Medulla oblongata (tissue), 1 donor: ENCODE measurements at regions not wholly inside any gene's neighbourhood (a gene's known extent, or its start where the extent isn't known, plus 50 kb on each side); places are given as distances from the start of the nearest gene placed in this dataset.
"Not testable (repeated sequence)": the region's sequence is repeated elsewhere in the genome, so short reads cannot be mapped to it uniquely, and the experiment has no call there.

Source experiments
- DNase-seq: peaks from one replicate; pipeline ENCODE4 v3.0.0-alpha.2; 2015; ENCODE audit errors: extremely low spot score

DNA sequence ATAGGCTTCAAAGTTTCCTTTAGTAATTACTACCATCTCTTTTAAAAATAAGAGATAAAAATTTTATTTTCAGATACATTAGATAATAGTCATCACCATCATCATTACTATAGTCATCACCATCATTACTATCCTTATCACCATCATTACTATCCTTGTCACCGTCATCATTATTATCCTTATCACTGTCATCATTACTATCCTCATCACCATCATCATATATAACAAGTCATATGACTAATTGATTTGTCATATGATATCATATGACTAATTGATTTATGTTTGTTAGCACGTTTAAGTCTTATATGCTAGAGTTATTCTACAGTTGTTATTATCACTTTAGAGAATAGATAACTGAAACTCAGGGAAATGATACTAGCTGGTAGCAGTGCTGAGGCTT lies 382.1 kb upstream of the CDH18 start:
- no peak for DNase-seq

DNA sequence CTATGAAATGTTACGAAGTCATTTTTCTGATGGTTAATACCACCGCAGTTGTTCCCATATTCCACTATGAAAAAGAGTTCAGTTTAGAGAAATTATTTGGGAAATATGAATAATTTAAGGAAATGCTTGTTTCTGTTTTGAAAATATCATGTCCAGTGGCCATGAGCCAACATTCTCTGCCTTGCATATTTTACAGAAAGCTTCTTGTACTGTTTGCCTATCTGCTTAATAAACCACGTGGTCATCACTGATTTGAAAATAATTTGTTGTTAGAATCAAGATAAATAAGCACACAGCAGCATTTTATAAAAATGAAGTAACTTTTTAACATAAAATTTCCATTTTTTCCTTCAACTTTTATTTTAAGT lies 381.5 kb upstream of the CDH18 start:
- DNase-seq: no peak

DNA sequence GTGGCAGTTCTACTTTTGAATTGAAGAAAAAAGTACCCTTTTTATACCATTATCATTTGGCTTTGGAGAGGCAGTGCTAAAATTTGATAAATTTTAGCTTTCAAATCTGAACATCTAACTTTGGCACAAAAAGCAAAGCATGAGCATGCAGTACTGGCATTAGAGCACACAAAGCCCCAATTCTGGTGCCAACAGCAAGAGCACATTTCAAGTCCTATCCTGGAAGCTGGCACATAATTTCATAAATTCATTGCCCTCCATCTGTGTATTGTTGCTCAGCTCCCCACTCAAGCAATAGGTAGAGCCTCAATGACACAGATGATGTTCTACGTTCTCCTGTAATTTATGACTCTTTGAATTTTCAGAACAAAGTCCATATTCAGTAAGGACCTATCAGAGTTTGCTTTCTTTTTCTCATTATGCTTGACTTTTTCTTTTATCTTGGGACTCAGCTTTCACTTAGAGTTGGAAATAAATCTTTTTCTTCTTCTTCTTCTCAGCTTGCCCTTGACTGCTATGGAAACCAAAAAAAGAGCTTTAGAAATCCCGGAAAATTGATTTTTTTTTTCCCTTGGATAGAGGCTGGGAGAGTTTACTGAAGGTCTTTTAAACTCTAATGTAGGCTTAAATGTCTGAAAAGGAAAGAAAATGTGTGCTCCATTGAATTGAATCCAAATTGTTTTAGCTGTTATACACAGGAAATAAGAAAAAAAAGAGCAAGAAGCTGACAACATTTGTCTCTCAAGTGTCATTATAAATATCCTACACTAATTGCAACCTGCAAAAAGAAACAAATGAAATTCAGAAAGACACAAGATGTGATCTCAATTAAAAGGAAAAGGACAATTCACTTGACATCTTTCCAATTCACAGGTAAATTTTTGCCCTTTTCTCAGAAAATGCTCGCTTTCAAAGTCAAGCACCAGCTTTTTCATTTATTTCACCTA lies 380.8 kb upstream of the CDH18 start:
- peak; percentile 43 for DNase-seq

DNA sequence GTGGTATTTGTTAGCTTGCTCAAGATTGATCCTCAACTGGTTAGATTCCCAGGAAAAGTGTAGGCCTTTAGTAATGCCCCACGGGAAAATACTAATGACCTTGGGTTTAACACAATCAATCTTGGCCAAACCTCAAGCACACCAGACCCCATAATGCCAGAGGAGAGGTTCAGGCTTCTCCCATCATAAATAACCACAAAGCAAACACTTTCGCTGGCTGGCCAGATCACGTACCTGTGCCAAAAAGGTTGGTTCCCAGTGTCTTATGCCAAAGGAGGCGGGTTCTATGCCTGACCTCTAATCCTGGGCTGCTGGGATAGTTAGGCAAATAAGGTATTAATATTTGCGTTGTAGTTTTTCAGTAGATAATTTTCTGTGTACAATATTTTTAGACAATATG lies 379.2 kb upstream of the CDH18 start:
- DNase-seq: no peak

DNA sequence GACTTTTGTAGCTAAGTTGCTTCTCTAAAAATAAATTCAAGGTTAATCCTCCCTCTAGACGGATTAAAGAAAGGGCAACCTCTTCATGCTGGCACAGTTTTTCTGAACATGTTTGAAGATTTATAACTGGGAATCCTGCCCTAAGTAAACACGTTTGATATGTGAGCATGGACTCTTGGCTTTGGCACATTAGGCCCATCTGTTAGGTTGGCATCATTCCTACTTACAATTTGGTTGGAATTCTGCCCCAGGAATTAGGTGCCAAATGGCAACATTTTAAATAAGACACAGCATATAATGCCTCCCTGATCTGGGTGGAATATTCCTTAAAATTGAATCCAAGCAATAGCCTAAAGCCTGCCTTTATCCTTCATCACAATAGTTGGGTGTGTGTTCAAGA lies 372.3 kb upstream of the CDH18 start:
- no peak for DNase-seq

DNA sequence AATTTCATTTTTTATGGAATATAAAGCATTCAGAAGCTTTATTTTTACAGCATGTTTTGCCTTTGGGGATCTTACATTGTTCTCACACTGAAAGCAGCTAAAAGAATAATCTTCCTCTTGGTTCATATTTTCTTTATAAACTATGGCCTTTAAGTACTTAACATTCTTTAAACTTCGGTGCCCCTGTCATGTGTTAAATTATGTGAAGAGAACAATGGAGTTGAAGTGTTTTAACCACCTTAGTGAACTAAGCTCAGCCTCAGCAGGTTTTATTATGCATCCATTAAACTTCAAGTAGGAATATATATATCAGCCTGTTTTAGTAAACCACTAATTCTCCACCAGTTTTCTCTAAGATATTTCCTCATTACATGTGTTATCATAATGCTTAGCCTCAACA lies 371.4 kb upstream of the CDH18 start:
- no peak for DNase-seq

DNA sequence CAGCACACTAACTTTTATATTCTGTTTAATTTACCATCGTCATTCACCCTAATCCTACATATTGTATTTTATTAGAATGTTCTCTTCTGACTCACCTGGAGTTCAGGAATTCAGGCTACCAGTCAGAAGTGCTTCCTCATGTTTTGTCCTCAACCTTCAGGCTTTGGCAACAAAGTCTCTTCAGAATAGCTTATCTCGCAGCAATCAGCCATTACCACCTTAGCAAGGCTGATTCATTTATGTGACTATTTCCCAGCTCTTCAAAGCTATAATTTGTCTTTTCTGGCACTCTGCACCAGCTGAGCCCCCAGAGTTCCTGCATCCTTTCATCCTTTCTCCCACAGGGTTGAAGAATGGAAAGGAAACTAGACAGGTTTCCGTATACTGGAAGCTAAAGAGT lies 365.5 kb upstream of the CDH18 start:
- no peak for DNase-seq

DNA sequence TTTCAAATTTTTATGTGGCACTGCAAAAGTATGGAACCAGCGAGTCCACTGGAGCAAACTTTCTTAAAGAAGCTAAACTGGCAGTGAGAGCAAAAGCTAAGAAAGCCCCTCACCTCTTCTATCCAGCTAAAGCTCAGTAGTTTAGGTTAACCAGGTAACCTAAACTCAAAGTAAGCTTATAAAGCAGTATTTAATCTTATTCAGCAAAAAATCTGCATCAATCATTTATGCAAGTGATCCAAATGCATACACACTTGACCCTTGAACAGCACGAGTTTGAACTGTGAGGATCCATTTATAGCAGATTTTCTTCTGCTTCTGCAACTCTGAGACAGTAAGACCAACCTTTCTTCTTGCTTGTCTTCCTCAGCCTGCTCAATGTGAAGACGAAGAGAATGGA lies 363.8 kb upstream of the CDH18 start:
- DNase-seq: no peak

DNA sequence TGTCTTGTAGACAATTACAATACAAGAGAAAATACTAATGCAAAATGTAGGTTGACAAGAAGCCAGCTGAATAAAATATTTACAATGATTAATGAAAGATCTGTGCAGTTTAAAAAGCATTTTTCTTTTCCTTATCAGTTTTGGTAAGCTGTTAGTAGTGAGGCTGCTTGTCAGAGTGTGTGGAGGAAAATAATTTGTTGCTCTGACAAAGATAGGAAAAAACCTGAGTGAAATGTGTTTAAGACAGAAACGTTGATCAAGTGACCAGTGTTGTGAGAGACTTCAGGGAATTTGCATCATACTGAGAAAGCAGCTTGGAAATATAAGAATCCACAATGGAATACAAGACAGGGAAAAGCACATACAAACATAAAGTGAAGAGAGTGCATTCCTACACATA lies 360.3 kb upstream of the CDH18 start:
- DNase-seq: no peak

DNA sequence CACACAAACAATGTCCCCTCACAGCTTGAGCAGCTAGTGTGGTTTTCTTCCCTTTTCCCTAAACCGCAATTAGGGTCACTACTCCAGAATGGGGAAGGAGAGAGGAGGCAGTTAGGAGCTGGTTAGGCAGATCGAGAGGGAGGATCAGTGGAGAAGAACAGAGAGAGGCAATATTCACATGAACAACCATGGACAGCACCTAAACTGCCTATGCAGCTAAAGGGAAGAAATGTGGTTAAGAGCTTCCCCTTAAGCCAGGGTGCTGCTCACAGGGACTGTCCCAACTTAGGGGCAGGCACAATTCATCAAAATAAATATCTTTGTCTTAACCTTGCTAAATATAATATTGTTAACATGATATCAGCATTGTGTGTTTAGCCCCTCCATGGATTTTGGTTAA lies 359.3 kb upstream of the CDH18 start:
- no peak for DNase-seq

DNA sequence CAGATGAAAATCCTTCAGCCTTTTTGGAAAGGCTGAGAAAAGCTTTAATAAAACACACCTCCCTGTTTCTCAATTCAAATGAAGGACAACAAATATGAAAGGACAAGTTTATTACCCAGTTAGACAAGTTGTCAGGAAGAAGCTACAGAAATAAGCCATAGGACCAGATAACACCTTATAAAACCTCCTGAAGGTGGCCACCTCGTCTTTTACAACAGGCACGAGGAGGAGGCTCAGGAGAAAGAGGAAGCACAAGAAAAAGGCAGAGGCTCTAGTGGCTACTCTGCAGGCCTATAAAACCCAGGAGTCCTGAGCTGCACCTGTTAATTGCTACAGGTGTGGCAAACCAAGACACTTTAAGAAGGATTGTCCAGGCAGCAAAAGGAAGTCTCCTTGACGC lies 352.1 kb upstream of the CDH18 start:
- DNase-seq: no peak

DNA sequence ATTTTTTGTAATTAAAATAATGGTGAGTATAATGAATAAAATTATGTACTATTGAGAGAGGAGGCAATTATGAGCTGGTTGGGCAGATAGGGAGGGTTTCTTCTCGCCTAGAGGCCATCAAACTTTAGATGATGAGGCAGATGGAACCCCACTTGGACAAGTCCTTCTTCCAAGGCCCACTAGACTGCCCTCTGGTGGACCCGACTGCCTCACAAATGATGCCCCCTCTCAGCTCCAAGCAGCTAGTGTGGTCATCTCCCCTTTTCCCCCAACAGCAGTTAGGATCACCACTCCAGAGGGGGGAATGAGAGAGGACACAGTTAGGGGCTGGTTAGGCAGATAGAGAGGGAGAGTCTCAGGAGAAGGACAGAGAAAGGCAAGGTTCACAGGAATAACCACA lies 348.0 kb upstream of the CDH18 start:
- DNase-seq: no peak

DNA sequence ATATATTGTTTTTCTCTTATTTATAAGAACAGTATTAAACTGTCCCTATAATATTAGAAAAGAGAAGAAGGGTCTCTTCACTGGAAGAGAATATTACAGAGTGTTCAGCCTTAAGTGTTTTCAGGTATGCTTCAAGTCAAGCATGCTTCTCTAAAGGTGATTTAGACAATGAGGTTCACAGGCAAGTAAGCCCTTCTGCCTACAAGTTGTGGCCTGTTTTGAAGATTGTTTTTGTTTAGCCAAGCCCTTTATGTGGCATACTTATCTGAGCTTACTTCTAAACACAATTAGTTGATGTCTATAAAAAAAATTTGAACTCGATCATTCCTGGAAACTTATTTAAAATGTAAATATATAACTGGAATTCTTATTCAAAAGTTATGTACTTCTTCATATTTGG lies 343.8 kb upstream of the CDH18 start:
- no peak for DNase-seq

DNA sequence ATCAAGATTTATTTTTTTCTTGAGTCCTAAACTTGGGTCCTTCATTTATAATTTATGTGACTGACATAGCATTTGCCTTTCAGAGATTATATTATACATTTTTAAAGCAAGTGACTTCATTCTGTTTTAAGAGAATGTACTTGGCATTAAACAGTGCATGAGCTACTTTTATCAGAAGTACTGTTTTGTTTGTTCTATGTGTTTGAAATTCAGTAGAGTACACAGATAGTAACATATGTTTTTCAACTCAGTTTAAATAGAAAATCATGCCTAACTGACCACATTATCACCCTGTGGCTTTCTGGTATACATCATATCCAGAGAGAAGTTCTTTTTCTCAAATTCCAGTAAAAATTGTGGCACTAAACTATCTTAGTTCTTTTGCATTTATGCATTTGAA lies 335.3 kb upstream of the CDH18 start:
- no peak for DNase-seq

DNA sequence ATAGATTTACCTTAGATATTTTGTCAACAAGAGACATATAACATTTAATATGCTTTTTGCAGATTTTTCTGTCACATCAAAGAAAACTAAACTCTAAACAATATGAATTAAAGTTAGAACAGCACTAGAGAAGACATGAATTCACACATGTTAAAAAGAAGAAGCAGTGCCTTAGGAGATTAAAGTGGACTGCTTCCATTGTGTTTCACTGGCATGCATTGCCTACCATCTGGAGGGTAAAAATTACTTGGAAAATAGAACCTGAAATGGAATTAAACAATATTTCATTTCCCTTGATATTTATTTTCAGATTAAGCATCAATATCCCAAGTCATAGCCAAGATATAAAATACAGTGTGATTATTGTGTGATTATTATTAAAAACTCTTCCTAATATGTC lies 319.4 kb upstream of the CDH18 start:
- DNase-seq: no peak

DNA sequence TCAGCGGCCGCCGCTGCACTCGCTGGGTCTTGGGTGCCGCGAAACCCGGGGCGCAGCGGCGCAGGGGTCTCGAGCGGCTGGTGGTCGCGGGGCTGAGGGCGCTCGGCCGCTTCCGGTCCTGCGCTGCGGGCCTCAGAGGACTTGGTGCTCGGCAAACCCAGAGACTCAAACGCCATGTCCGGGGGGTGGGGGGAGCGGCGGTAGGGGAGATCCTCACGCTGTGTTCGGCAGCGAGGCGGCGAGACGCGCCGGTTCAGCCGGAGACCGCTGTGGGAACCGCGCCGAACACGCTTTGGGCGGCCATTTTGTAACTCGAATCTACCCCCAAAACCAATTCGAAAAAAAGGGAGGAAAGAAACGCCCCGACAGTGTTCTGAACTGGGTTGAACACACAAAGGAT lies 317.5 kb upstream of the CDH18 start:
- DNase-seq: no peak

DNA sequence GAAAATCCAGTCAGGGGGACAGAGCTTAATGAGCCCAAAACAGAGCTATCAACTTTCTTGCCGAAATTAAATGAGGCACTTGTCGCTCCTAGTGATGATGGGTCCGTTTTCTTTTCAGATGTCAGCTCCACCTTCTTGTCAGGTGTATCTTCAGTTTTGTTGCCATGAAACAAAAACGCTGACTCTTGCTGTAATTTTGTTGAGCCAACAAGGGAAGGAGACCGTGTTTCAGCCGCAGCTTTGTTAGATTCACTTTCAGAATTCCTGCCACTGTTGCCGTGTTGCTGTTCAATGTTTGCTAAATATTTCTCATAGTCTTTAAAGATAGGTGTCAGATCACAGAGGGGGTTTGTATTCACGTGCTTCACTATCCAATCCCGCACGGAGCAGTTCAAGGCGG lies 316.6 kb upstream of the CDH18 start:
- not testable (repeated sequence) for DNase-seq

DNA sequence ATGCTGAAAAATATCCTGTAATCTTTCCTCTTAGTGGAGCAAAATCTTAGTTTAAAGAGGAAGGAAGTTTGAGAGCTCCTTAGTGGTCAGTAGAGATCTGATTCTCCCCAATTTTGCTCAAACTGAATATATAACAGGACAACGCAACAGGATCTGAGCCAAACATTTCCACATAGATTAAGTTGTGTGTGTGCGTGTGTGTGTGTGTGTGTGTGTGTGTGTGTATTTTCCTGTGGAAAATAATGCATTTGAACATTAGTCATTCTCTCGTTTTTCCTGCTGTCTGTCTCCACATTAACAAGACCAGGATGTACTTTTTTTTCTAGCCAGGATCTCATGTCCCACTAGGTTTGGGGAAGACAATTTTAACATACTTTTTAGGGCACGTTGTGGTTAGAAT lies 312.1 kb upstream of the CDH18 start:
- no peak for DNase-seq

DNA sequence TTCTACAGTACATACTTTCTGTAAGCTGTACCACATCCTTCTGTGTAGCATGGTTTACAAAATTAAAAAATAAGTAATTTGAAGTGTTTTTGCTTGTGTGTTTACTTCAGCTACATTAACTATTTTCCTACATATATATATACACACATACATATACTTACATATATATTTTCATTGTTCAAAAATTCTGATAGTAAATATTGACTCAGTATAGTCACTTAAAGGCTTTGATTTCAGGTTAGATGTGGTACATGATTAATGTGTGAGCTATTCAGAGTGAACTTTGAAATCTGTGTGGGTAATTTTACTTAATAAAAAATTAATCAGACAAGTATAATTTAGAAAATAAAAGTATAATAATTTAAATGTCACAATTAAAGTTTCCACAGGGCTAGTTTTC lies 306.7 kb upstream of the CDH18 start:
- no peak for DNase-seq

DNA sequence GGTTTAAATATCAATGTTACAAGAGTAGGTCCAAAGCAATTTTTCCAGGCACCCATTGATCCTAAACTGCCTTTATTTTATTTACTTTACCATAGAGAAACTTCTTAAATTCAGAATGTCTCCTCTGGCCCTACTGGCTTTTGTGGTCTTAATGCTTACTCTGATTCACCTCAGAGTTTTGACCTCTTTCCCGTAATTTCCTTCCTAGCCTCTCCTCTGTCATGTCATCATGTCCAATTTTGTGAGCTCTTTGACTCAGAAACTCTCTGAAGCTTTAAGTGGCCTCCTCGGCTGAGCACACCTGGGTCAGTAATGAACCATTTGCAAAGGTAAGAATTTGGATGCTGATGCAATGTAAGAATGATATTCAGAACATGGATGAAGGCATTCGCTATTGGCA lies 303.8 kb upstream of the CDH18 start:
- DNase-seq: no peak

DNA sequence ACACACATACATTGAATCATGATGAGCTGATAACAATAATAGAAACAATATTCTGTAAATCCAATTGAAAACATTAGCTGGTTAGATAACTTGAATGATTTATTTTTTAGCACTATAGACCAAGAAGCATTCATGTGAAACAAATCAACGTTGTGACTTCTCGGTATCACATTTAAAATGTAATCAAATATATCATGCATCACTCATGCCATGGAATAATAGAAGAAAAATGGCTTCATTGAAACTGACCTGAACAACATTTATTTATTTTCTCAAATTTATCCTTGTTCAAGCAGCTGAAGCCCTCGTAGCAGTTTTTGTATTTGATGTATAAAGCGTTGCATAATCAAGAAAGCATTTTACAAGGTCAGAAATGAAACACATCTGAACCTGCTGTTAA lies 299.6 kb upstream of the CDH18 start:
- DNase-seq: no peak

DNA sequence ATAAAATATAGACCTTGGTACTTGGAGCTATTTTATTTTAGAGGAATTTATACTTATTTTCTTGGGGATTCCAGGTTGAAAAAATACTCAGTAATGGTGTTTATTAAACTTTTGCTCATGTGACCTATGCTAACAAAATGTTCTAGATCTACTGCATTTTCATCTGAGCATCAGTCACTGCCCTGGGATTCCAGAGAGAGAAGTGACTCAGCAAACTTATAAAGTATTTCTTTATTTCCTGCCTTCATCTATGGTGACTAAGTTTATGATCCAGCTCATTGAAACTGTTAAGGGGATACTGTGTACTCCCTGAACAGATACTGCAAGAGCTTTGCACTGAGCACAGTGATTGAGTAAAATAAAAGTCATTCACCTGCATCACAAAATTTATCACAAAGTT lies 298.5 kb upstream of the CDH18 start:
- no peak for DNase-seq

DNA sequence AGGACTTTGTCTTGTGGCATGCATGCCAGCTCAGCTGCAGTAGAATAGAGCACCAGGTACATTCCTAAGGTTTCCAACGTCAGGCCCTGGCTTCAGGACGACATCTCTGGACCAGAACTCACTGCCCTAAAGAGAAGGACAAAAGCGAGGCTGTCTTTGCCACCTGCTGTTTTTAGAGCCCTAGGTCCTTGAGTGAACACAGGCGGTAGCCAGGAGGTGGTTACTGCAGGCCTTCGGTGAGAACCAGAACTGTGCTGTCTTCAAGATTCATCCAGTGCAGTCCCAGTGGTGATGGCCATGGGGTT lies 288.9 kb upstream of the CDH18 start:
- no peak for DNase-seq
